HepG2 (cell line): ENCODE measurements at regions not wholly inside any gene's neighbourhood (a gene's known extent, or its start where the extent isn't known, plus 50 kb on each side); places are given as distances from the start of the nearest gene placed in this dataset.

Experiments used
- ATAC-seq: fragments of 200-7000 bp; cut with Tn5 transposase; 3 replicates; pipeline ENCODE4 v1.9.1; 2020; ENCODE audit warnings: mild to moderate bottlenecking, moderate library complexity
- BruUV-seq: library from RNA; stranded (reverse); fragments of 400-500 nt; replicated peaks from 2 replicates; lab custom pipeline; 2021; lab: Mats Ljungman, UMichigan
- CTCF ChIA-PET: fragments of 300-600 bp; formaldehyde crosslinking; extraction: SDS; loops from one replicate; lab custom pipeline; 2021; ENCODE audit warnings: low total read pairs, inconsistent platforms, low intra/inter-chr PET ratio; lab: Yijun Ruan, JAX
- POLR2A ChIA-PET: fragments of 350-600 bp; sonication (Branson Sonifier 250); formaldehyde crosslinking; loops from one replicate; lab custom pipeline; 2020; ENCODE audit warnings: antibody characterized with exemption, inconsistent platforms; lab: Yijun Ruan, JAX
- DNase-seq: peaks from one replicate; pipeline ENCODE4 v3.0.0-alpha.2; 2015; ENCODE audit warnings: low spot score
- FAIRE-seq: peaks from 3 replicates; lab custom pipeline; 2011; peaks lifted over from hg19 to GRCh38; lab: Jason Lieb, UNC
- H2AFZ ChIP-seq: one replicate; pipeline ENCODE4 v1.6.1; 2011; ENCODE audit warnings: low read length, inconsistent platforms
- H3K27ac ChIP-seq: fragments of 300-600 bp; 3 replicates; pipeline ENCODE4 v1.8.0; 2011; ENCODE audit warnings: mixed run types, mild to moderate bottlenecking, mixed read lengths, low read length, inconsistent platforms; ENCODE audit not compliant: insufficient read depth; ENCODE audit errors: extremely low read length
- H3K27me3 ChIP-seq, 2 experiments: fragments of 200-600 bp in 1 of 2; 2 replicates in 1 of 2; 3 replicates in 1 of 2; pipeline versions ENCODE4 v1.6.0 to v1.8.0; 2011; ENCODE audit warnings: low read length in 2 of 2, mild to moderate bottlenecking in 2 of 2, moderate library complexity in 2 of 2, inconsistent platforms in 1 of 2; ENCODE audit not compliant: insufficient read depth in 2 of 2, control insufficient read depth in 1 of 2
- H3K36me3 ChIP-seq, 2 experiments: fragments of 200-600 bp in 1 of 2; replicated peaks in 1 of 2; 2 replicates in 1 of 2; 3 replicates in 1 of 2; pipeline versions ENCODE4 v1.5.1 to v1.8.0; 2011; ENCODE audit warnings: low read length in 2 of 2, inconsistent platforms in 1 of 2; ENCODE audit not compliant: insufficient read depth in 2 of 2, control insufficient read depth in 1 of 2
- H3K4me1 ChIP-seq: 2 replicates; pipeline ENCODE4 v1.5.1; 2012; ENCODE audit warnings: low read length, inconsistent platforms; ENCODE audit not compliant: insufficient read depth
- H3K4me2 ChIP-seq: 2 replicates; pipeline ENCODE4 v1.6.0; 2011; ENCODE audit warnings: low read depth, low read length, inconsistent platforms
- H3K4me3 ChIP-seq, 3 experiments: fragments of 200-600 bp in 1 of 3; sonication (generic), shearing (Covaris generic) in 1 of 3; replicated peaks in 1 of 3; 2 replicates each; pipeline ENCODE4 v1.5.1; 2011 to 2016; ENCODE audit warnings: low read length in 3 of 3, inconsistent platforms in 2 of 3, low read depth in 2 of 3, mild to moderate bottlenecking in 2 of 3, control low read depth in 1 of 3, mixed read lengths in 1 of 3; ENCODE audit not compliant: insufficient read depth in 1 of 3
- H3K79me2 ChIP-seq: one replicate; pipeline ENCODE4 v1.6.1; 2011; ENCODE audit warnings: low read length, inconsistent platforms; ENCODE audit not compliant: insufficient read depth
- H3K9ac ChIP-seq: 2 replicates; pipeline ENCODE4 v1.6.0; 2011; ENCODE audit warnings: mild to moderate bottlenecking, low read depth, low read length, inconsistent platforms; ENCODE audit not compliant: insufficient read depth
- H3K9me3 ChIP-seq: 2 replicates; pipeline ENCODE4 v1.5.1; 2012; ENCODE audit warnings: mild to moderate bottlenecking, low read length
- H4K20me1 ChIP-seq: 2 replicates; pipeline ENCODE4 v1.6.0; 2011; ENCODE audit warnings: inconsistent platforms, mild to moderate bottlenecking, low read length, moderate library complexity; ENCODE audit not compliant: insufficient read depth
- HIVEP1 ChIP-seq: sonication (generic); formaldehyde crosslinking; IDR thresholded peaks from 2 replicates; pipeline ENCODE4 v1.4.0; 2020; ENCODE audit warnings: mild to moderate bottlenecking, missing genetic modification reagents
- MEF2D ChIP-seq: sonication (generic); formaldehyde crosslinking; IDR thresholded peaks from 2 replicates; pipeline ENCODE4 v1.5.1; 2020; ENCODE audit warnings: mild to moderate bottlenecking, missing genetic modification reagents
- ZSCAN22 ChIP-seq: sonication (generic); formaldehyde crosslinking; IDR thresholded peaks from 2 replicates; pipeline ENCODE4 v1.4.0; 2020; ENCODE audit warnings: mild to moderate bottlenecking, missing genetic modification reagents
- WGBS: methylation state at CpG from one replicate; pipeline ENCODE4 v1.1.6; 2017; ENCODE audit warnings: low lambda C conversion rate; 5-methylcytosine and 5-hydroxymethylcytosine counted together
- in situ Hi-C: cut with HindIII; loops from 2 replicates; pipeline ENCODE4 v1.10.0; 2017; ENCODE audit warnings: low pct_unique_long_range_greater_than_20kb; ENCODE audit not compliant: extremely low pct_ligation_motif_present
- intact Hi-C: fragments of 100-400 bp; cut with micrococcal nuclease; formaldehyde crosslinking; loops from one replicate; pipeline ENCODE4 v1.10.0; 2022; ENCODE audit not compliant: unreplicated experiment

GRCh38 chr2:200181755-200182154 lies 124.7 kb upstream of the SPATS2L start:
- ChIA-PET POLR2A (no interaction called here), CTCF (no interaction called here)
- H3K4me3 ChIP-seq = no peak overlapping the region
- peaks cover 0 to 46% of the 10 kb centered on the region in 2 experiments; a peak in 2 of 5 replicates for H3K27me3 ChIP-seq
- H3K79me2 ChIP-seq = no peaks in the 10 kb centered on the region
- intact Hi-C loops (no loop called here), in situ Hi-C loops (no loop called here)
- H2AFZ ChIP-seq = no peak overlapping the region
- H3K27ac ChIP-seq = no peak overlapping the region
- no peak overlapping the region for H3K9ac ChIP-seq
- no peaks in the 10 kb centered on the region for H3K9me3 ChIP-seq
- no peaks in the 10 kb centered on the region for H3K36me3 ChIP-seq
- WGBS = 32% methylated on average over 3 of the region's 5 CpGs
- peaks cover 18% of the 10 kb centered on the region for H3K4me1 ChIP-seq
- no peaks in the 10 kb centered on the region for H4K20me1 ChIP-seq
- ATAC-seq (peak; percentile 38; the same call in 1 of the 3 replicates), FAIRE-seq (no peak), DNase-seq (no peak)
- no TSS peak for BruUV-seq
- no peak overlapping the region for H3K4me2 ChIP-seq
- TF ChIP-seq MEF2D (CRISPR knock-in tag) (no peak), ZSCAN22 (CRISPR knock-in tag) (peak; percentile 85; the same call in 1 of the 2 replicates)

DNA sequence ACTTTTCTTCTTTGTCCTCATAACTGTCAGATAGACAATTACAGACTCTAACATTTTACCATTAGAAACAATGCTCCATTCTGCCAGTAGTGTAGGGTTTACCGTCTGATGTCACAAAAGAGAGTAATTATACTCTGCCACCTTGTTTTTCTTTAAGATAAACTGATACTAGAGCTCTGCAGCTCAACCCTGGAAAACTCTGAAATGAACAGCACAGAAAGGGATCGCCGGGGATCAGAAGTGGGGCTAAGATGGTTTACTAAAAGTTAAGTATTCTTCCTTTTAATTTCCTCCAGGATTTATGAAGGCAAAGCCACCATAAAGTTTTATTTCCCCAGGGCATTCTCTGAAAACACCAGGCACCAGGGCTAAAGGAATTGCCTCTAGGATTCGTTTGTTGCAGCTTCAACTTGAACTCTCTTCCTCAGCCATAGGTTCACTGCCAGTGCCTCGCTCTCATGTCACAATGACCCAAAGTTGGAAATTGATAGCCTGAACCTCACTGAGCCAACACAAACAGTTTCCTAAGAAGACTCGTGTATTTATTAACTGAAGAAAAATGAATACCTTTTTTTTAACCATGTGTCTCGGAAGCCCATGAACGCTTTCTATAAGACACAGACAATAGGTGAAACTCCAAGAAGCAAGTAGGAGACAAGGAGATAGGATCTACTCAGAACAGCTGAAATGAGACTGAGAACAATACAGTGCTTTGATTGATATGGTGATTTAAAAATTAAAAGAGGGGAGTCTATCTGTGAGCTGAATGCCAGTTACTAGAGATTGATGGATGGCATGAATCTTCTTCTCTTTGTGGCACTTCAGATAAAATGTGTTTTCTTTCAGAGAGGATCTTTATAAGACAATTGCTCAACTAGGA lies 121.5 kb upstream of the SPATS2L start:
- Histone ChIP-seq H3K9me3 (no peaks in the 10 kb centered on the region), H3K9ac (no peak overlapping the region), H3K36me3 (no peaks in the 10 kb centered on the region), H3K4me2 (no peak overlapping the region), H3K27me3 (peaks cover 0 to 27% of the 10 kb centered on the region in 2 experiments; a peak in 2 of 5 replicates), H3K27ac (no peak overlapping the region), H2AFZ (no peak overlapping the region), H3K79me2 (no peaks in the 10 kb centered on the region), H3K4me3 (no peak overlapping the region), H3K4me1 (peaks cover 18% of the 10 kb centered on the region), H4K20me1 (no peaks in the 10 kb centered on the region)
- peak; percentile 70 for ATAC-seq
- no peak for TF ChIP-seq HIVEP1 (CRISPR knock-in tag)
- FAIRE-seq = no peak
- WGBS = 21% methylated on average over 8 of the region's 8 CpGs
- no TSS peak for BruUV-seq
- in situ Hi-C loops = no loop called here
- DNase-seq = no peak
- POLR2A ChIA-PET = no interaction called here
- intact Hi-C loops = no loop called here
- CTCF ChIA-PET = no interaction called here
